CD14-positive monocyte (primary cell): ENCODE measurements at regions not wholly inside any gene's neighbourhood (a gene's known extent, or its start where the extent isn't known, plus 50 kb on each side); places are given as distances from the start of the nearest gene placed in this dataset.

Source experiments
- DNase-seq, 3 donors: peaks; one replicate each; pipeline ENCODE4 v3.0.0-alpha.2; 2011 to 2022
- H2AFZ ChIP-seq: 2 replicates; pipeline ENCODE4 v1.6.0; 2012; ENCODE audit warnings: mild to moderate bottlenecking, low read depth, low read length, inconsistent platforms; ENCODE audit not compliant: insufficient read depth, poor library complexity, severe bottlenecking
- H3K27ac ChIP-seq, 2 donors: 1 replicate in 1 of 2; 2 replicates in 1 of 2; pipeline ENCODE4 v1.5.1; 2012 to 2013; ENCODE audit warnings: low read length in 2 of 2, control low read depth in 1 of 2, inconsistent platforms in 1 of 2, low read depth in 1 of 2, mild to moderate bottlenecking in 1 of 2
- H3K27me3 ChIP-seq, 2 donors: one replicate each; pipeline versions ENCODE4 v1.6.0 to v1.6.1; 2011 to 2013; ENCODE audit warnings: low read length in 2 of 2; ENCODE audit not compliant: control insufficient read depth in 2 of 2, insufficient read depth in 2 of 2
- H3K36me3 ChIP-seq, 2 donors: replicated peaks in 1 of 2; 1 replicate in 1 of 2; 2 replicates in 1 of 2; pipeline versions ENCODE4 v1.5.1 to v1.6.1; 2012 to 2013; ENCODE audit warnings: low read length in 2 of 2, control low read depth in 1 of 2, inconsistent platforms in 1 of 2, mild to moderate bottlenecking in 1 of 2; ENCODE audit not compliant: insufficient read depth in 2 of 2, control insufficient read depth in 1 of 2
- H3K4me1 ChIP-seq, 2 donors: 1 replicate in 1 of 2; 2 replicates in 1 of 2; pipeline versions ENCODE4 v1.5.1 to v1.6.1; 2012 to 2013; ENCODE audit warnings: low read length in 2 of 2, control low read depth in 1 of 2, inconsistent platforms in 1 of 2, mild to moderate bottlenecking in 1 of 2, moderate library complexity in 1 of 2; ENCODE audit not compliant: insufficient read depth in 2 of 2, control insufficient read depth in 1 of 2
- H3K4me2 ChIP-seq: replicated peaks from 2 replicates; pipeline ENCODE3; 2012; ENCODE audit warnings: low read length, moderate library complexity, mild to moderate bottlenecking; ENCODE audit not compliant: poor library complexity, severe bottlenecking; ENCODE audit errors: extremely low read depth
- H3K4me3 ChIP-seq, 3 experiments: fragments of 200-600 bp in 1 of 3; sonication (generic) in 1 of 3; replicated peaks in 1 of 3; 1 replicate in 2 of 3; 2 replicates in 1 of 3; pipeline ENCODE4 v1.5.1; 2011 to 2013; ENCODE audit warnings: low read length in 3 of 3, mild to moderate bottlenecking in 3 of 3, control low read depth in 2 of 3, low read depth in 2 of 3, inconsistent platforms in 1 of 3, moderate library complexity in 1 of 3
- H3K79me2 ChIP-seq: 2 replicates; pipeline ENCODE4 v1.6.0; 2012; ENCODE audit warnings: mild to moderate bottlenecking, control low read depth, inconsistent platforms, low read length, moderate library complexity; ENCODE audit not compliant: insufficient read depth
- H3K9ac ChIP-seq: 2 replicates; pipeline ENCODE4 v1.6.0; 2017; ENCODE audit warnings: low read length, mild to moderate bottlenecking; ENCODE audit not compliant: insufficient read depth, poor library complexity, severe bottlenecking
- H3K9me3 ChIP-seq, 2 donors: replicated peaks in 1 of 2; 1 replicate in 1 of 2; 2 replicates in 1 of 2; pipeline versions ENCODE4 v1.5.1 to v1.6.1; 2012 to 2013; ENCODE audit warnings: low read length in 2 of 2, control low read depth in 1 of 2; ENCODE audit not compliant: control insufficient read depth in 1 of 2, insufficient read depth in 1 of 2
- H4K20me1 ChIP-seq: 2 replicates; pipeline ENCODE4 v1.6.0; 2012; ENCODE audit warnings: mild to moderate bottlenecking, low read length, control low read depth, moderate library complexity; ENCODE audit not compliant: insufficient read depth
- H3K27ac Mint-ChIP-seq, 7 donors: one replicate each; pipeline ENCODE4 v1.8.0; 2020; ENCODE audit warnings: mild to moderate bottlenecking in 7 of 7, mixed read lengths in 7 of 7, moderate library complexity in 6 of 7, inconsistent platforms in 2 of 7
- H3K27me3 Mint-ChIP-seq, 3 donors: one replicate each; pipeline ENCODE4 v1.8.0; 2021 to 2022; ENCODE audit warnings: low read depth in 3 of 3, mild to moderate bottlenecking in 3 of 3, mixed read lengths in 3 of 3, moderate library complexity in 3 of 3, inconsistent platforms in 1 of 3
- H3K36me3 Mint-ChIP-seq, 2 donors: one replicate each; pipeline ENCODE4 v1.8.0; 2020; ENCODE audit warnings: mixed read lengths in 2 of 2, inconsistent platforms in 1 of 2, mild to moderate bottlenecking in 1 of 2
- H3K4me1 Mint-ChIP-seq: one replicate; pipeline ENCODE4 v1.8.0; 2020; ENCODE audit warnings: mild to moderate bottlenecking, mixed read lengths
- H3K4me3 Mint-ChIP-seq, 2 donors: one replicate each; pipeline ENCODE4 v1.8.0; 2020; ENCODE audit warnings: mild to moderate bottlenecking in 2 of 2, mixed read lengths in 2 of 2, moderate library complexity in 1 of 2
- H3K9me3 Mint-ChIP-seq, 7 donors: one replicate each; pipeline ENCODE4 v1.8.0; 2020 to 2022; ENCODE audit warnings: mixed read lengths in 7 of 7, mild to moderate bottlenecking in 6 of 7, moderate library complexity in 6 of 7, inconsistent platforms in 2 of 7
- WGBS: methylation state at CpG from one replicate; pipeline ENCODE4 v1.1.5; 2013; ENCODE audit warnings: missing lambda C conversion rate; ENCODE audit not compliant: insufficient coverage; 5-methylcytosine and 5-hydroxymethylcytosine counted together
- intact Hi-C, 2 donors: fragments of 100-400 bp; cut with micrococcal nuclease; formaldehyde crosslinking; loops; one replicate each; pipeline versions ENCODE4 v1.15.0 to v1.15.1; 2023
- TF ChIP-seq, protein P1 (sequence below): fragments of 200-600 bp; IDR thresholded peaks from one replicate; pipeline ENCODE4 v1.8.0; 2022; ENCODE audit warnings: antibody characterized with exemption, mild to moderate bottlenecking

DNA sequence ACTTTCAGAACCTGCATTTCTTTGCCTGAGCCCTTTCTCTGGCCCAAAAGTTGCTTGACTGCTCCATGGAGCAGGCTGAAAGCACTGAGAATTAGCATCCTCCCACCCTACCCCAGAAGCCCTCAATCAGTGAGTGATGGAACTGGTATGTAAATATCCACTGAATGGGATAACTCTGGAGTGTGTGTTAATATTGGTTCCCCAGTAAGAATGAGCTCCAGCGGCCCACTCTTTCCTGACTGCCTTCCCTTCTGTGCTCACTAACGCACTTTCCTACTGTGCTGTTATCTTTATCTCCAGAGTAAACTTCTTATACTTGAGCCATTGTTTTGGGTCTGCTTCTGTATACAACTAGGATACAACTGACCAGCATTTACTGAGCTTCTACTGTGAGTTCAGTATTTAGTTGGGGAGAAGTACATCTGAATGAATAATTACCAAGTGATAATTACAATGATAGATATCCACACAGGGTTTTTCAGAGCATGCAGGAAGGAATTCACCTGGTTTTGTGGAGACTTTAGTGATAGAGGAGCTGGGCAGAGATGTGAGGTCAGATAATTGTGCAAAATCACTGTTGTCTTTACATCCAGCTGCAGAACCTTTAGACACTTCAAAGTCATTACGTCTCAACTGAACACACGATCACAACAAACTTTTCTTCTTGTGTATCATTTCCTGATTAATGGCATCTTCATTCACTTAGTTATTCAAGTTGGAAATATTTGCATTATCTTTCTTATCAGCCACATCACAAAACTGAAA is 149.2 kb upstream of the BTG1 start:
- intact Hi-C loops = no loop called here
- Histone ChIP-seq H4K20me1 (no peaks in the 10 kb centered on the region), H3K4me3 (no peak overlapping the region), H3K79me2 (no peaks in the 10 kb centered on the region), H3K4me1 (peaks cover 32% of the 10 kb centered on the region in 2 donors), H3K27ac (no peak overlapping the region), H3K9ac (no peak overlapping the region), H3K4me2 (no peak overlapping the region), H2AFZ (no peak overlapping the region), H3K27me3 (no peaks in the 10 kb centered on the region), H3K36me3 (no peaks in the 10 kb centered on the region), H3K9me3 (no peaks in the 10 kb centered on the region)
- H3K9me3 Mint-ChIP-seq = peaks cover 0 to 7% (median 2%) of the 10 kb centered on the region in 7 donors
- H3K27me3 Mint-ChIP-seq = no peaks in the 10 kb centered on the region
- H3K4me3 Mint-ChIP-seq = no peak overlapping the region
- no peak for DNase-seq
- H3K36me3 Mint-ChIP-seq = no peaks in the 10 kb centered on the region
- no peak overlapping the region for H3K27ac Mint-ChIP-seq
- peaks cover 1% of the 10 kb centered on the region for H3K4me1 Mint-ChIP-seq
- WGBS = no CpG with 5 or more reads among the region's 4 CpGs
- TF ChIP-seq, protein P1, sequence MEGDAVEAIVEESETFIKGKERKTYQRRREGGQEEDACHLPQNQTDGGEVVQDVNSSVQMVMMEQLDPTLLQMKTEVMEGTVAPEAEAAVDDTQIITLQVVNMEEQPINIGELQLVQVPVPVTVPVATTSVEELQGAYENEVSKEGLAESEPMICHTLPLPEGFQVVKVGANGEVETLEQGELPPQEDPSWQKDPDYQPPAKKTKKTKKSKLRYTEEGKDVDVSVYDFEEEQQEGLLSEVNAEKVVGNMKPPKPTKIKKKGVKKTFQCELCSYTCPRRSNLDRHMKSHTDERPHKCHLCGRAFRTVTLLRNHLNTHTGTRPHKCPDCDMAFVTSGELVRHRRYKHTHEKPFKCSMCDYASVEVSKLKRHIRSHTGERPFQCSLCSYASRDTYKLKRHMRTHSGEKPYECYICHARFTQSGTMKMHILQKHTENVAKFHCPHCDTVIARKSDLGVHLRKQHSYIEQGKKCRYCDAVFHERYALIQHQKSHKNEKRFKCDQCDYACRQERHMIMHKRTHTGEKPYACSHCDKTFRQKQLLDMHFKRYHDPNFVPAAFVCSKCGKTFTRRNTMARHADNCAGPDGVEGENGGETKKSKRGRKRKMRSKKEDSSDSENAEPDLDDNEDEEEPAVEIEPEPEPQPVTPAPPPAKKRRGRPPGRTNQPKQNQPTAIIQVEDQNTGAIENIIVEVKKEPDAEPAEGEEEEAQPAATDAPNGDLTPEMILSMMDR = no peak

DNA sequence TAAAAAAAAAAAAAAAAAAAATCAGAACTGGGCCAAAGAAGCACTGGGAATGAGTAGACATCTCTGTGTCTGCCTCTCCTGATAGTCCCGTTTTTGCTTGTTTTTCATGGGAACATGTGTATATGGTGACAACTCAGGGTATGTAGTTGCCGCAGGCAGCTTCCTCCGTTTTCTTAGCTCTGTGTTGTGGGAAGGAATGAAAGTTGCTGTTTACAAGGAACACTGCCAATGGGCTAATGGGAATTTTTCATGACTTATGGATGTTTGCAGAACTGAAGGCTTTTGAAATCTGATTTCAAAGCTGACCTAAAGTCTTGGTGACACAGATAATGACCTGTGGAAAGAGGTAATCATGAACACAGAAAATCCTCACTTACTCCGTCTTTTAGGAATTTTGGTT is 146.4 kb upstream of the BTG1 start:
- no peak overlapping the region for H3K4me3 Mint-ChIP-seq

More for the DNA sequence above, 146.4 kb upstream of the BTG1 start:
- no peak for DNase-seq
- no peaks in the 10 kb centered on the region for H3K36me3 ChIP-seq
- no peak overlapping the region for H3K4me3 ChIP-seq
- no peaks in the 10 kb centered on the region for H3K27me3 ChIP-seq
- peaks cover 0 to 14% (median 2%) of the 10 kb centered on the region in 7 donors for H3K9me3 Mint-ChIP-seq
- 100% methylated on average over 3 of the region's 4 CpGs for WGBS
- no peaks in the 10 kb centered on the region for H3K27me3 Mint-ChIP-seq
- H3K4me1 Mint-ChIP-seq = peaks cover 1% of the 10 kb centered on the region
- H3K4me2 ChIP-seq = no peak overlapping the region
- H3K9ac ChIP-seq = no peak overlapping the region
- H3K36me3 Mint-ChIP-seq = no peaks in the 10 kb centered on the region
- no peaks in the 10 kb centered on the region for H3K79me2 ChIP-seq
- no peaks in the 10 kb centered on the region for H4K20me1 ChIP-seq
- no peak overlapping the region for H3K27ac Mint-ChIP-seq
- H2AFZ ChIP-seq = no peak overlapping the region
- H3K4me1 ChIP-seq = peaks cover 3 to 4% of the 10 kb centered on the region in 2 donors
- TF ChIP-seq, protein P1 = no peak
- no peak overlapping the region for H3K27ac ChIP-seq
- no peaks in the 10 kb centered on the region for H3K9me3 ChIP-seq
- intact Hi-C loops = no loop called here
